ENCODE measurements at regions not wholly inside any gene's neighbourhood (a gene's known extent, or its start where the extent isn't known, plus 50 kb on each side); places are given as distances from the start of the nearest gene placed in this dataset.

GRCh38 chr20:42005211-42005610 is 387.0 kb upstream of the CHD6 start:
- Histone ChIP-seq H3K9me3 (peaks cover 0 to 6% (median 0%) of the 10 kb centered on the region in 12 donors), H3K4me3 (no peak overlapping the region), H3K4me1 (no peaks in the 10 kb centered on the region), H3K27me3 (peaks cover 0 to 9% (median 0%) of the 10 kb centered on the region in 9 donors), H3K27ac (no peak overlapping the region), H3K36me3 (no peaks in the 10 kb centered on the region)
- intact Hi-C loops (cut with DNase I) = loop anchor here in 1 of 10 donors (2.0 kb wide), 1 partner anchor 62 kb away; no protein-coding TSS in a partner anchor
- no peak for DNase-seq
- TF ChIP-seq POLR2A (IDR thresholded peaks at IDR 0.05) = no peak
- TF ChIP-seq, protein P1, sequence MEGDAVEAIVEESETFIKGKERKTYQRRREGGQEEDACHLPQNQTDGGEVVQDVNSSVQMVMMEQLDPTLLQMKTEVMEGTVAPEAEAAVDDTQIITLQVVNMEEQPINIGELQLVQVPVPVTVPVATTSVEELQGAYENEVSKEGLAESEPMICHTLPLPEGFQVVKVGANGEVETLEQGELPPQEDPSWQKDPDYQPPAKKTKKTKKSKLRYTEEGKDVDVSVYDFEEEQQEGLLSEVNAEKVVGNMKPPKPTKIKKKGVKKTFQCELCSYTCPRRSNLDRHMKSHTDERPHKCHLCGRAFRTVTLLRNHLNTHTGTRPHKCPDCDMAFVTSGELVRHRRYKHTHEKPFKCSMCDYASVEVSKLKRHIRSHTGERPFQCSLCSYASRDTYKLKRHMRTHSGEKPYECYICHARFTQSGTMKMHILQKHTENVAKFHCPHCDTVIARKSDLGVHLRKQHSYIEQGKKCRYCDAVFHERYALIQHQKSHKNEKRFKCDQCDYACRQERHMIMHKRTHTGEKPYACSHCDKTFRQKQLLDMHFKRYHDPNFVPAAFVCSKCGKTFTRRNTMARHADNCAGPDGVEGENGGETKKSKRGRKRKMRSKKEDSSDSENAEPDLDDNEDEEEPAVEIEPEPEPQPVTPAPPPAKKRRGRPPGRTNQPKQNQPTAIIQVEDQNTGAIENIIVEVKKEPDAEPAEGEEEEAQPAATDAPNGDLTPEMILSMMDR (IDR thresholded peaks at IDR 0.05) = no peak
- ATAC-seq = no peak

DNA sequence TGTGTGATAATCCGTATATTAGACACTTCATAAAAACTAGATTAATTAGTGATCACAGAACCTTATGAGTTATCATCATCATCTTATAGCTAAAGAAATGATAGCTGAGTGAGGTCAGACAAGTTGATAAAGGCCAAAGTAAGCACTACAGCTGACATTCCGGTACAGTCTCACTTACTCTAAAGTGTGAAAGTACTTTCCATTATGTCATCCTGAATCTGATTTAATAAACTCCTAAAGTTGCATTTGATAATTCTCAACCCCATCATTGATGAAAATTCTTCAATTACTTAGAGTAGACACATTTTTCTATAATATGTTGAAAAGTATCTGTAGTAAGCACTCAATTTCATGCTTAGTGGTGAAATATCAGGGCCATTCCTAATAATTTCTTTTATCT is 385.2 kb upstream of the CHD6 start:
- H3K9me3 ChIP-seq = peaks cover 0 to 14% (median 5%) of the 10 kb centered on the region in 12 donors
- H3K27me3 ChIP-seq = peaks cover 0 to 9% (median 0%) of the 10 kb centered on the region in 9 donors
- intact Hi-C loops (cut with DNase I) = no loop called here
- no peaks in the 10 kb centered on the region for H3K4me1 ChIP-seq
- ATAC-seq = no peak
- TF ChIP-seq POLR2A (IDR thresholded peaks at IDR 0.05) = no peak
- TF ChIP-seq, protein P1 (IDR thresholded peaks at IDR 0.05) = no peak
- H3K27ac ChIP-seq = no peak overlapping the region
- no peaks in the 10 kb centered on the region for H3K36me3 ChIP-seq
- no peak for DNase-seq
- 80 to 92% (median 84%) methylated on average over 2 of the region's 2 CpGs for WGBS, 4 donors
- no peak overlapping the region for H3K4me3 ChIP-seq

- 83 to 95% (median 91%) methylated on average over 66 to 92 of the region's 92 CpGs for WGBS, 4 donors
- intact Hi-C loops (cut with DNase I) = no loop called here
- no peaks in the 10 kb centered on the region for H3K4me1 ChIP-seq
- ATAC-seq (no peak), DNase-seq (peak in 1 of 5 donors; percentile 65)
- peaks cover 0 to 23% (median 8%) of the 10 kb centered on the region in 12 donors for H3K9me3 ChIP-seq
- no peaks in the 10 kb centered on the region for H3K27me3 ChIP-seq
- no peak for TF ChIP-seq POLR2A (IDR thresholded peaks at IDR 0.05)
- TF ChIP-seq, protein P1 (IDR thresholded peaks at IDR 0.05) = no peak
- H3K27ac ChIP-seq = no peak overlapping the region
- no peak overlapping the region for H3K4me3 ChIP-seq
- no peaks in the 10 kb centered on the region for H3K36me3 ChIP-seq
Measured at GRCh38 chr20:41998539-41999341, 380.6 kb upstream of the CHD6 start.

- TF ChIP-seq, protein P1 (IDR thresholded peaks at IDR 0.05) = no peak
- TF ChIP-seq POLR2A (IDR thresholded peaks at IDR 0.05) = no peak
- Histone ChIP-seq H3K4me3 (no peak overlapping the region), H3K36me3 (no peaks in the 10 kb centered on the region), H3K4me1 (no peaks in the 10 kb centered on the region), H3K27me3 (no peaks in the 10 kb centered on the region), H3K27ac (peak overlapping the region in 3 of 12 donors; percentile 13 to 63 (median 46)), H3K9me3 (peaks cover 0 to 23% (median 8%) of the 10 kb centered on the region in 12 donors)
- ATAC-seq = no peak
- WGBS, 4 donors = 56 to 76% (median 73%) methylated on average over 3 of the region's 3 CpGs
- peak in 1 of 5 donors; percentile 20 for DNase-seq
- intact Hi-C loops (cut with DNase I) = no loop called here
Measured at GRCh38 chr20:41996951-41997350, 378.8 kb upstream of the CHD6 start.

Data from heart left ventricle (tissue), 16 donors.